ENCODE measurements at regions not wholly inside any gene's neighbourhood (a gene's known extent, or its start where the extent isn't known, plus 50 kb on each side); places are given as distances from the start of the nearest gene placed in this dataset.

DNA sequence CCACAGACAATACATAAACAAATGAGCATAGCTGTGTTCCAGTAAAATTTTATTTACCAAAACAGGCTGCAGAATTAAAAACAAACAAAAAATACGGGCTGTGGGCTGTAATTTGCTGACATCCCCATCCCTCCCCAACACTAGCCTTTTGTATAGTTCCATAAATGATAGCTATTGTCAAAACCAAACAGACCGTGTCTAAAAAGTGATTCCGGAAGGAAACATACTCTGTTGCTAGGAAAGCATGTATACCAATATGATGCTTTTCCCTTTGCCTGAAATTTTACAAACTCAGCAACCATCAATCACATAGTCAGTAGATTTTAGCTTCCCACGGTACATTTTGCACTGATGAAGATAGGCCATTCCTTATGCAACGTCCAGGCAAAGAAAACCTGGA, 80.0 kb downstream of the TMEM215 start:
- no peak for TF ChIP-seq POLR2A (IDR thresholded peaks at IDR 0.05; ENCODE audit: low read length)
- no peak for TF ChIP-seq GATA1 (IDR thresholded peaks at IDR 0.05; ENCODE audit: low read depth, low read length)

Measured in erythroblast (primary cell).